GM18511 (cell line): ENCODE measurements at regions not wholly inside any gene's neighbourhood (a gene's known extent, or its start where the extent isn't known, plus 50 kb on each side); places are given as distances from the start of the nearest gene placed in this dataset.

ENCODE experiments used
- ATAC-seq: cut with Tn5 transposase; IDR thresholded peaks from one replicate; pipeline ENCODE4 v1.9.1; 2021; ENCODE audit warnings: mild to moderate bottlenecking, moderate library complexity; ENCODE audit not compliant: unreplicated experiment

GRCh38 chr2:151157000-151157735 lies 104.5 kb downstream of the RBM43 start:
- no peak for ATAC-seq

- ATAC-seq = no peak
Measured at GRCh38 chr2:151156431-151156830, 105.2 kb downstream of the RBM43 start.

GRCh38 chr2:151153601-151154000 lies 108.1 kb downstream of the RBM43 start:
- no peak for ATAC-seq

GRCh38 chr2:151150331-151151320 lies 111.0 kb downstream of the RBM43 start:
- no peak for ATAC-seq

GRCh38 chr2:151138507-151138906 lies 123.2 kb downstream of the RBM43 start:
- no peak for ATAC-seq

- no peak for ATAC-seq
Measured at GRCh38 chr2:151137526-151137925, 124.1 kb downstream of the RBM43 start.

GRCh38 chr2:151120011-151120410 lies 141.7 kb downstream of the RBM43 start:
- no peak for ATAC-seq

GRCh38 chr2:151119374-151119773 lies 142.3 kb downstream of the RBM43 start:
- no peak for ATAC-seq

- no peak for ATAC-seq
Measured at GRCh38 chr2:151118269-151118668, 143.4 kb downstream of the RBM43 start.

GRCh38 chr2:151114874-151115273 lies 146.8 kb downstream of the RBM43 start:
- no peak for ATAC-seq

GRCh38 chr2:151113318-151113717 lies 148.3 kb downstream of the RBM43 start:
- no peak for ATAC-seq

GRCh38 chr2:151111599-151112278 lies 149.9 kb downstream of the RBM43 start:
- no peak for ATAC-seq

- no peak for ATAC-seq
Measured at GRCh38 chr2:151106805-151107506, 154.7 kb downstream of the RBM43 start.

GRCh38 chr2:151103551-151103950 lies 158.1 kb downstream of the RBM43 start:
- no peak for ATAC-seq

GRCh38 chr2:151102226-151102625 lies 159.4 kb downstream of the RBM43 start:
- no peak for ATAC-seq

GRCh38 chr2:151098841-151099240 lies 162.8 kb downstream of the RBM43 start:
- ATAC-seq = no peak

GRCh38 chr2:151097895-151098294 lies 163.8 kb downstream of the RBM43 start:
- no peak for ATAC-seq

GRCh38 chr2:151097128-151097527 lies 164.5 kb downstream of the RBM43 start:
- no peak for ATAC-seq

- ATAC-seq = no peak
Measured at GRCh38 chr2:151096235-151096634, 165.4 kb downstream of the RBM43 start.

GRCh38 chr2:151095463-151095862 lies 166.2 kb downstream of the RBM43 start:
- no peak for ATAC-seq

GRCh38 chr2:151091583-151091982 lies 170.1 kb downstream of the RBM43 start:
- ATAC-seq = no peak
